ENCODE measurements at regions not wholly inside any gene's neighbourhood (a gene's known extent, or its start where the extent isn't known, plus 50 kb on each side); places are given as distances from the start of the nearest gene placed in this dataset.
"Not testable (repeated sequence)": the region's sequence is repeated elsewhere in the genome, so short reads cannot be mapped to it uniquely, and the experiment has no call there.

- no peak for DNase-seq (ENCODE audit: low read depth, low spot score)
Observed at GRCh38 chr10:78585952-78586351, 482.8 kb upstream of the ZMIZ1 start.

- no peak for DNase-seq (ENCODE audit: low read depth, low spot score)
Observed at GRCh38 chr10:78588194-78588811, 480.5 kb upstream of the ZMIZ1 start.

GRCh38 chr10:78589687-78590086 is 479.1 kb upstream of the ZMIZ1 start:
- no peak for DNase-seq (ENCODE audit: low read depth, low spot score)

DNA sequence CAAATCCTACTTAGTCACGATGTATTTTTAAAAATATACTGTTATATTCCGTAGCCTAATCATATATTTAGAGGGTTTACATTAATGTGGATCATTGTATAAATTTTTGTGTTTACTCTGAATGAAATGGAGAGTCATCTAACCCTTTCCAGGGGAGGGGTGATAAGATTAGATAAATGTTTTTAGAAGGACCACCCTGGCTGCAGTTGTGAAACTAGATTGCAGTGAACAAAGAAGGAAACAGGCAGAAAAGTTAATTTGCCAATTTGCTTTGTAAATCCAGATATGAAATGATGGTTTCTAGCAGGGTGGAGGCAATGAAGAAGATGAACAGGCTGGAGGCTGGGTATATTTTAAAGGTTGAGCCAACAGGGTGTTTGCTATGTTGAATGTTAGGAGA is 477.7 kb upstream of the ZMIZ1 start:
- DNase-seq (ENCODE audit: low read depth, low spot score) = no peak

DNA sequence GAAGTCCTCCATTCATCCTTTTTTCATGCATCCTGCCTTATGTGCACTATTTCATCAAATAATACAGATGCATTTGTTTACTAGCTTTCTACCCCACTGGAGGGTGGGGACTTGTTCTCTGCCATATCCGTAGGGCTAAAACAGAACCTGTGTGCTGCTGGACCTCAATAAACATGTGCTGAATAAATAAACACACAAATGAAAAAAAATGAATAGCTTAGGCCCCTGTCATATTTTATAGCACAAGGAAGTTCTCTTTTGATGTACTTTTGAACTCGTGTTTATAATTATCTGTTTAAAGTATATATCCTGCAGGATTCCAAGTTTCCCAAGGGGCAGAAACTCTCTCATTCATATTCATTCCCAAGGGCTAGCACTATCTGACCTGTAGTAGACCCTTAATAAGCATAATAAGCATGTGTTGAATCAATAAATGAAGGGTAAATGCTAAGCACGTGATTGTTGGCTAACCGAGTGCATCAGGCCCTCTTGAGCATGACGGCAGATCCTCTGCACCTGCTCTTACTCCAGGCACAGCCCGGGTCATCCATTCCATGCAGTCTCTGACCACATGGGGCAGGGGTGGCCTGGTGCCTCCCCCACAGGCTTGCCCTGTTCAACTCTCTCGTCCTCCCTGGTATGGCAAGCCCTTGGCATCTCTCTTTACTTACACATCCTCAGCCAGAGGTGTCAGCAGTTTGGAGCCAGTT is 474.1 kb upstream of the ZMIZ1 start:
- no peak for DNase-seq (ENCODE audit: low read depth, low spot score)

GRCh38 chr10:78595269-78595619 is 473.5 kb upstream of the ZMIZ1 start:
- DNase-seq (ENCODE audit: low read depth, low spot score) = no peak

DNA sequence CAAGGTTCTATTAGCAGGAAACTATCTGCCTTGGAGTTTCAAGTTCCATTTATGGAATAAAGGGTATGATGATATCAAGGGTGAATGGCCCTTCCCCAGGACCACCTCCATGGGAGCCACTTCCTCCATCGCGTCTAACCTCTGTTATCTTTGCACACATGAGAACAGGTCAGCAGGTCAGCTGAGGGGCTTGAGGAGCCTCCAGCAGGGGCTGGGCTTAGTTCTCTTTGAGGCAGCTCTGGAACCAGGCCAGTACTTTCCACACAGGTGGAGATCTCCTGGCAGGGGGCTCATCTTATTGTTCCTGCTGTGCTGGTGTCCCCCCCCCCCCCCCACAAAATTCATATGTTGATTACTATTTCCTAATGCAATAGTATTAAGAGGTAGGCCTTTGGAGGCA is 472.2 kb upstream of the ZMIZ1 start:
- DNase-seq (ENCODE audit: low read depth, low spot score) = no peak

- no peak for DNase-seq (ENCODE audit: low read depth, low spot score)
Observed at GRCh38 chr10:78597796-78598555, 470.8 kb upstream of the ZMIZ1 start.

DNA sequence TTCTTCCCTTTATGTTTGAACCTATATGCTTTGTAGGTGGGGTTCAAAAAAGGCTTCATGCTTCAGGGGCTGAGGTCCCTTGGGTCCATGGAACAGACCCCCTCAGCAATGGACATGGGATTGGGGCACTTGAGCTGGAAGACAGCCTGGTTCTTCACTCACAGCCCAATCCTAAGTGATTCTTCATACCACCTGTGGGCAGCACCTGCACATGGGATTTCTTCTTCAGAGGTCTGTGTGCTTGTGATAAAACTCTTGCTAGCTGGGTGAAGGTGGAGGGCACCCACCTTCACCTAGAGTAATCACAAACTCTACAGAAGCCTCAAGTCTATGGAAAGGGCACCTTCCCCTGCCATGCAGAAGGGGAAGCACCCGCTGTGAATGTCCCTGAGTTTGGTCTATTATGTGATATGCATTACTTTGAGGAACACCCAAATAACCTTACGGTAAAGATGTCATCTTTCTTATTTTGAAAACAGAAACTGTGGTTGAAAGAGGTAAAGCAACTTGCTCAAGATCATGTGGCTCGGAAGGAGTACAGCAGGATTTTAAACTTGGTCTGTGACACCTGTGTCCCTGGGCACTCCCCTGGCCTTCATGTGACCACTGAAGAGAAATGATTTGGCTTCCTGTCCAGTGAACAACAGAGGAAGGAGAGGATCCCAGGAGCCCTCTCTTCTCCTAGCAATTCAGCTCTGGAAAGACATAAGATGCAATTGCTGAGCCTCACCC is 469.5 kb upstream of the ZMIZ1 start:
- DNase-seq (ENCODE audit: low read depth, low spot score) = no peak

DNA sequence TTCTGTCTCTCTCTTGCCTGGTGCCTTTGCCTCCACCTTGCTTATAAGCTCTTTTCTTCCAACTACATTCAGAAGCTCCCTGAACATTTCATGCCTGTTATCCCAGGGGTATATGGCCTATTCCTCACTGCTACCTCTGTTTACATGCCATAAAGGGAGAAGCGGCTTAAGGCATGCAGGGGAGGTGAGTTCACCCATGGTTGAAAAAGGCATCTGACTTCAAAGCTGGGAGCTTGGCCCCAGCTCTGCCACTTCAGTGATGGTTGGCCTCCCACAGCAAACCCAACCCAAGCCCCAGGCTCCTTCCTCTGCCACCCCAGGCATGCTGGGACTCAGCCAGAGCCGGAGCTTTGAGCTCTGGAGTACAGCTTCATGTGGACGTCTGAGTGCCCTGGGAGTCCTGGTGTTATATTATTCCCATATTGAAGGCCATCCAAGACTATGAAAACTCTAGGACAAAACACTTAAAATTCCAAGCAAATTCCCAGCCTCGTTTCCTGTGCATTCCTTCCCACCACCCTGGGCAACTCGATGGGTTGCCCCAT is 468.6 kb upstream of the ZMIZ1 start:
- no peak for DNase-seq (ENCODE audit: low read depth, low spot score)

DNA sequence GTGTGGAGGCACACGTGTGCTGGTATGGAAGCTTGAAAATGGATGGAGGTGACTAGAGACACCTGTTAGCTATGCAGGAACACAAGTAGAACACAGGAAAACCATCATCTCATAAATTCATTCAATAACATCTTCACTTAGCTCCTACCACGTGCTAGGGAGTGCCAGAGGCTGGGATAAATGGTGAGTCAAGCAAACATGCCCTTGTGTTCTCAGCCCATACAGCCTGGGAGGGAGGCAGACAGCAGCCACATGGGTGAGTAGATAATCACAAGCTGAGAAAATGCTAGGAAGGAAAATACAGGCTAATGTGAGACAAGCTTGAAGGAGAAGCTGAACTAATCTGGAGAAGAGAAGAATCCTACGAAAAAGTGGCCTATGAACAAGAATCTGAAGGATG is 468.0 kb upstream of the ZMIZ1 start:
- no peak for DNase-seq (ENCODE audit: low read depth, low spot score)

GRCh38 chr10:78602201-78602932 is 466.4 kb upstream of the ZMIZ1 start:
- DNase-seq (ENCODE audit: low read depth, low spot score) = no peak

- DNase-seq (ENCODE audit: low read depth, low spot score) = no peak
Observed at GRCh38 chr10:78604286-78604685, 464.5 kb upstream of the ZMIZ1 start.

DNA sequence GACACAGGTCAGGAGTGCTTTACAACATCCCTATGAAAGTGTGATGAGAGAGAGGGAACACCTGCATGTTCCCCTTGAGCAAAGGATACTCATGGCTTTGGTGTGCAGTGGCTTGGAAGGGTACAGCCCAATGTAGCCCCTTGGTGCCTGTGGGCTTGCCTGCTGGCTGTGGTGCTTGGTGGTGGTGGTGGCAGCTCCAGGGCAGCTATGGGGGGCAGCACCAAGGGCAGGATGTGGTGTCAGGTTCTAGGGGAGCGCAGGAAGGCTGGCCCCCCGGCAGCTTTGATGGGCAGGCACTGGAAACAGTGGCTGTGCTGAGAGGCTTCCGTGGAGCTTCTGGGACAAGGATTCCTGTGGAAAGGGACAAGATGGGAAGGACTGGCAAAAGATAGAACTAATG is 464.0 kb upstream of the ZMIZ1 start:
- no peak for DNase-seq (ENCODE audit: low read depth, low spot score)

DNA sequence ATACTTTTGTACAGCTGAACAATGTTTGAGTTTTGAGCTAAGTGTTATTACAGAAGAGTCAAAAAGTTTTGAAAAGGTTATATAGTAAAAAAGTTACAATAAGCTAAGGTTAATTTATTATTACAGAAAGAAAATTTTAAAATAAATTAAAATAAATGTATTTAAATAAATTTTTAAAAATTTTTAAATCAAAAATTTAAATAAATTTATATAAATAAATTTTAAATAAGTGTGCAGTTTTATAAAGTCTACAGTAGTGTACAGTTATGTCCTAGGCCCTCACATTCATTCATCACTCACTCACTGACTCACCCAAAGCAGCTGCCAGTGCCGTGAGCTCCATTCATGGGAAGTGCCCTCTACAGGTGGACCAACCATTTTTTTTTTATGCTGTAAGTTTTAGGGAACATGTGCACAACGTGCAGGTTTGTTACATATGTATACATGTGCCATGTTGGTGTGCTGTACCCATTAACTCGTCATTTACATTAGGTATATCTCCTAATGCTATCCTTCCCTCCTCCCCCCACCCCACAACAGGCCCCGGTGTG is 462.9 kb upstream of the ZMIZ1 start:
- DNase-seq (ENCODE audit: low read depth, low spot score) = no peak

GRCh38 chr10:78606766-78607165 is 462.0 kb upstream of the ZMIZ1 start:
- not testable (repeated sequence) for DNase-seq (ENCODE audit: low read depth, low spot score)

DNA sequence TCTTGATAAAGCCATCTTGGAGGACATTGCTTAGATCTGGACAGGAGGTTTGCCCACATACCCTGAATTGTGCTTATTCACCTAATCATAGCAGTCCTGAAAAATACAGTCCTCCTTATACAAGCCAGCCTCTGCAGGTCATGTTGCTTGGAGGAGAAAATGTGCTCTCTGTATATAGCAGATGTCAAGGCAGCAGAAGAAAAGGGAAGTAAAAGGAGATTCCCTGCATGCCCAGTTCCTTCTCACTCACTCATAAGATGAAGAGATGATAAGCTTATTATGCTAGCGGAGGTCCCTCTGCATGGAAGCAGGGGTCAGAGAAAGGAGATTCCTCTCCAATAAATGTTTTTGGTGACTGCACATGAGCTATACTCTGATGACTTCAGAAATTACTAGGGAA is 458.8 kb upstream of the ZMIZ1 start:
- no peak for DNase-seq (ENCODE audit: low read depth, low spot score)

DNA sequence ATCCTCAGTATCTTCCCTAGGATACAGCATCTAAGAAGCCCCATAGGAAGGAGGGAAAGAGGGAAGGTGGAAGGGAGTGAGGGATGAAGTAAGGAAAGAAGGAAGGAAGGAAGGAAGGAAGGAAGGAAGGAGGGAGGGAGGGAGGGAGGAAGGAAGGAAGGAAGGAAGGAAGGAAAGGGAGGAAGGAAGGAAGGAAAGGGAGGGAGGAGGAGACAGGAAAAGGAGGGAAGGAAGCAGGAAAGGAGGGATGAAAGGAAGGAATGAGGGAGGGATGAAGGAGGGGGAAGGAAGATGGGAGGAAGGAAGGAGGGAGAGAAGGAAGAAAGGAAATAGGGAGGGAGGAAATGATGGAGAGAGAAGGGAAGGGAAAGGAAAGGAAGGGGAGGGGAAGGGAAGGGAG is 455.6 kb upstream of the ZMIZ1 start:
- no peak for DNase-seq (ENCODE audit: low read depth, low spot score)

DNA sequence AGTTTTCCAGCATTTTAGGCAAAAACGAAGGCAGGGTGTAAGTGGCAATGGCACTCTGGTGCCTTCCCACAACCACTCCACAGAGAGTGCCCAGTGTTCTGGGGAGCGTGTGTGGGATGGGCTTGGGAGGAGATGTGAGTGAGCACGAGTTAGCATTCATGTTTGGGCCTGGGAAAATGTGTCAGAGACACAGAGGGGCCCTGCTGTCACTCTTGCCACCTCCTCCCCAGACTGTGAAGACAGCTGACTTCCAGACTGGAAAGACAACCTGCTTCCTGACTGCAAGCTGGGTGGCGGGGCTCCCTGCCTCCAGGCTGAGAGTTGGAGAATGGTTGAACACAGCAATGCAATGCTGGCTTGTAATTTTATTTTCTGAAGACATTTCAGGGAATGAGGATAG is 454.5 kb upstream of the ZMIZ1 start:
- no peak for DNase-seq (ENCODE audit: low read depth, low spot score)

DNA sequence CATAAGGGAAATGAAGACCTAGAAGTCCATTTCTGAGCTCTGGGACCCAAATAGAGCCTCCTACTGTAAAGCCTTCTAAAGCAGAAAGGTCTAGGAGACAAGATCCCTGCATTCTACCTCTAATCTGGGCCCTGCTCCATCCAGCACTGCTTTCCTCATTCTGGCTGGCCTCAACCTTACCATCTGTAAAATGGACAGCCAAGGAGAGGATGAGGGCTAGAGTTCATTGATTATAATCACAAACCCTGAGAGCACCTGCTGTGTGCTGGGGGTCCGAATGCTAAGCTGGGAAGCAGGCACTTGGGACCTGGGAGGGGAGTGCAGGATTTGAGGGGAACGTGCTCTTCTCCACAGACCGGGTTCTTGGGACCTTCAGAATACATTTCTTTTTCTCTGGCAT is 454.0 kb upstream of the ZMIZ1 start:
- DNase-seq (ENCODE audit: low read depth, low spot score) = no peak

- DNase-seq (ENCODE audit: low read depth, low spot score) = no peak
Observed at GRCh38 chr10:78616125-78616695, 452.6 kb upstream of the ZMIZ1 start.

All from brain pericyte (primary cell).